HepG2 (cell line): ENCODE measurements at regions not wholly inside any gene's neighbourhood (a gene's known extent, or its start where the extent isn't known, plus 50 kb on each side); places are given as distances from the start of the nearest gene placed in this dataset.

Source experiments
- ATAC-seq: fragments of 200-7000 bp; cut with Tn5 transposase; 3 replicates; pipeline ENCODE4 v1.9.1; 2020; ENCODE audit warnings: mild to moderate bottlenecking, moderate library complexity
- BruUV-seq: library from RNA; stranded (reverse); fragments of 400-500 nt; replicated peaks from 2 replicates; lab custom pipeline; 2021; lab: Mats Ljungman, UMichigan
- CTCF ChIA-PET: fragments of 300-600 bp; formaldehyde crosslinking; extraction: SDS; loops from one replicate; lab custom pipeline; 2021; ENCODE audit warnings: low total read pairs, inconsistent platforms, low intra/inter-chr PET ratio; lab: Yijun Ruan, JAX
- POLR2A ChIA-PET: fragments of 350-600 bp; sonication (Branson Sonifier 250); formaldehyde crosslinking; loops from one replicate; lab custom pipeline; 2020; ENCODE audit warnings: antibody characterized with exemption, inconsistent platforms; lab: Yijun Ruan, JAX
- DNase-seq: peaks from one replicate; pipeline ENCODE4 v3.0.0-alpha.2; 2015; ENCODE audit warnings: low spot score
- FAIRE-seq: peaks from 3 replicates; lab custom pipeline; 2011; peaks lifted over from hg19 to GRCh38; lab: Jason Lieb, UNC
- H2AFZ ChIP-seq: one replicate; pipeline ENCODE4 v1.6.1; 2011; ENCODE audit warnings: low read length, inconsistent platforms
- H3K27ac ChIP-seq: fragments of 300-600 bp; 3 replicates; pipeline ENCODE4 v1.8.0; 2011; ENCODE audit warnings: mixed run types, mild to moderate bottlenecking, mixed read lengths, low read length, inconsistent platforms; ENCODE audit not compliant: insufficient read depth; ENCODE audit errors: extremely low read length
- H3K27me3 ChIP-seq, 2 experiments: fragments of 200-600 bp in 1 of 2; 2 replicates in 1 of 2; 3 replicates in 1 of 2; pipeline versions ENCODE4 v1.6.0 to v1.8.0; 2011; ENCODE audit warnings: low read length in 2 of 2, mild to moderate bottlenecking in 2 of 2, moderate library complexity in 2 of 2, inconsistent platforms in 1 of 2; ENCODE audit not compliant: insufficient read depth in 2 of 2, control insufficient read depth in 1 of 2
- H3K36me3 ChIP-seq, 2 experiments: fragments of 200-600 bp in 1 of 2; replicated peaks in 1 of 2; 2 replicates in 1 of 2; 3 replicates in 1 of 2; pipeline versions ENCODE4 v1.5.1 to v1.8.0; 2011; ENCODE audit warnings: low read length in 2 of 2, inconsistent platforms in 1 of 2; ENCODE audit not compliant: insufficient read depth in 2 of 2, control insufficient read depth in 1 of 2
- H3K4me1 ChIP-seq: 2 replicates; pipeline ENCODE4 v1.5.1; 2012; ENCODE audit warnings: low read length, inconsistent platforms; ENCODE audit not compliant: insufficient read depth
- H3K4me2 ChIP-seq: 2 replicates; pipeline ENCODE4 v1.6.0; 2011; ENCODE audit warnings: low read depth, low read length, inconsistent platforms
- H3K4me3 ChIP-seq, 3 experiments: fragments of 200-600 bp in 1 of 3; sonication (generic), shearing (Covaris generic) in 1 of 3; replicated peaks in 1 of 3; 2 replicates each; pipeline ENCODE4 v1.5.1; 2011 to 2016; ENCODE audit warnings: low read length in 3 of 3, inconsistent platforms in 2 of 3, low read depth in 2 of 3, mild to moderate bottlenecking in 2 of 3, control low read depth in 1 of 3, mixed read lengths in 1 of 3; ENCODE audit not compliant: insufficient read depth in 1 of 3
- H3K79me2 ChIP-seq: one replicate; pipeline ENCODE4 v1.6.1; 2011; ENCODE audit warnings: low read length, inconsistent platforms; ENCODE audit not compliant: insufficient read depth
- H3K9ac ChIP-seq: 2 replicates; pipeline ENCODE4 v1.6.0; 2011; ENCODE audit warnings: mild to moderate bottlenecking, low read depth, low read length, inconsistent platforms; ENCODE audit not compliant: insufficient read depth
- H3K9me3 ChIP-seq: 2 replicates; pipeline ENCODE4 v1.5.1; 2012; ENCODE audit warnings: mild to moderate bottlenecking, low read length
- H4K20me1 ChIP-seq: 2 replicates; pipeline ENCODE4 v1.6.0; 2011; ENCODE audit warnings: inconsistent platforms, mild to moderate bottlenecking, low read length, moderate library complexity; ENCODE audit not compliant: insufficient read depth
- BHLHE40 ChIP-seq: IDR thresholded peaks from 2 replicates; pipeline ENCODE4 v1.6.1; 2011; ENCODE audit warnings: low read length, improper control_type of control experiment
- CEBPZ ChIP-seq: IDR thresholded peaks from 2 replicates; pipeline ENCODE4 v1.6.1; 2012; ENCODE audit warnings: low read length, improper control_type of control experiment
- CREBL2 ChIP-seq: sonication (generic); formaldehyde crosslinking; IDR thresholded peaks from 2 replicates; pipeline ENCODE4 v1.8.1; 2023; ENCODE audit warnings: missing genetic modification reagents, mild to moderate bottlenecking, borderline replicate concordance
- FOXK2 ChIP-seq: fragments of 450-650 bp; IDR thresholded peaks from 2 replicates; pipeline ENCODE4 v1.6.1; 2016
- JUNB ChIP-seq: sonication (generic); formaldehyde crosslinking; IDR thresholded peaks from 2 replicates; pipeline ENCODE4 v1.8.0; 2022; ENCODE audit warnings: missing genetic modification reagents, mild to moderate bottlenecking, borderline replicate concordance
- PHF21A ChIP-seq: sonication (generic); formaldehyde crosslinking; IDR thresholded peaks from 2 replicates; pipeline ENCODE4 v1.5.0; 2020; ENCODE audit warnings: mild to moderate bottlenecking, missing genetic modification reagents
- RFX1 ChIP-seq: fragments of 450-650 bp; IDR thresholded peaks from 2 replicates; pipeline ENCODE4 v1.6.1; 2017
- SALL1 ChIP-seq: sonication (generic); formaldehyde crosslinking; IDR thresholded peaks from 2 replicates; pipeline ENCODE4 v1.8.0; 2022; ENCODE audit warnings: mild to moderate bottlenecking, missing genetic modification reagents
- SIN3A ChIP-seq: IDR thresholded peaks from 2 replicates; pipeline ENCODE4 v1.6.1; 2011; ENCODE audit warnings: low read depth, mild to moderate bottlenecking, control low read depth, low read length, borderline replicate concordance
- SNAPC2 ChIP-seq: sonication (generic); formaldehyde crosslinking; IDR thresholded peaks from 2 replicates; pipeline ENCODE4 v1.8.1; 2022; ENCODE audit warnings: mild to moderate bottlenecking, missing genetic modification reagents
- SNAPC5 ChIP-seq: sonication (generic); formaldehyde crosslinking; IDR thresholded peaks from 2 replicates; pipeline ENCODE4 v1.8.1; 2023; ENCODE audit warnings: mild to moderate bottlenecking, missing genetic modification reagents, borderline replicate concordance
- ZBTB26 ChIP-seq: IDR thresholded peaks from 2 replicates; pipeline ENCODE4 v1.6.1; 2016; ENCODE audit warnings: missing compliant biosample characterization, missing genetic modification reagents, borderline replicate concordance
- ZBTB33 ChIP-seq: sonication (generic); formaldehyde crosslinking; IDR thresholded peaks from 2 replicates; pipeline ENCODE4 v1.4.0; 2020; ENCODE audit warnings: missing genetic modification reagents
- ZNF431 ChIP-seq: sonication (generic); formaldehyde crosslinking; IDR thresholded peaks from 2 replicates; pipeline ENCODE4 v1.9.0; 2022; ENCODE audit warnings: missing genetic modification reagents, low read depth, mild to moderate bottlenecking, borderline replicate concordance
- ZNF562 ChIP-seq: sonication (generic); formaldehyde crosslinking; IDR thresholded peaks from 2 replicates; pipeline ENCODE4 v1.8.0; 2022; ENCODE audit warnings: missing genetic modification reagents, borderline replicate concordance
- WGBS: methylation state at CpG from one replicate; pipeline ENCODE4 v1.1.6; 2017; ENCODE audit warnings: low lambda C conversion rate; 5-methylcytosine and 5-hydroxymethylcytosine counted together
- in situ Hi-C: cut with HindIII; loops from 2 replicates; pipeline ENCODE4 v1.10.0; 2017; ENCODE audit warnings: low pct_unique_long_range_greater_than_20kb; ENCODE audit not compliant: extremely low pct_ligation_motif_present
- intact Hi-C: fragments of 100-400 bp; cut with micrococcal nuclease; formaldehyde crosslinking; loops from one replicate; pipeline ENCODE4 v1.10.0; 2022; ENCODE audit not compliant: unreplicated experiment

GRCh38 chr7:42453931-42454361, 216.9 kb upstream of the GLI3 start:
- FAIRE-seq (no peak), ATAC-seq (no peak), DNase-seq (no peak)
- Histone ChIP-seq H3K9me3 (peaks cover 7% of the 10 kb centered on the region; the same call in 1 of the 2 replicates), H3K79me2 (no peaks in the 10 kb centered on the region), H3K4me1 (no peaks in the 10 kb centered on the region), H2AFZ (no peak overlapping the region), H4K20me1 (no peaks in the 10 kb centered on the region), H3K36me3 (no peaks in the 10 kb centered on the region), H3K27ac (no peak overlapping the region), H3K4me3 (no peak overlapping the region), H3K27me3 (no peaks in the 10 kb centered on the region; a peak in 2 of 5 replicates), H3K9ac (no peak overlapping the region), H3K4me2 (no peak overlapping the region)
- ChIA-PET CTCF (no interaction called here), POLR2A (no interaction called here)
- in situ Hi-C loops, result no loop called here
- BruUV-seq, result no TSS peak
- WGBS, result 19% methylated on average over 9 of the region's 9 CpGs
- TF ChIP-seq SIN3A, result no peak
- TF ChIP-seq SNAPC5 (CRISPR knock-in tag), result no peak
- TF ChIP-seq PHF21A (CRISPR knock-in tag), result no peak
- TF ChIP-seq SALL1, result no peak
- no peak for TF ChIP-seq ZNF431
- TF ChIP-seq JUNB (CRISPR knock-in tag), result no peak
- no peak for TF ChIP-seq CREBL2
- TF ChIP-seq FOXK2, result no peak
- TF ChIP-seq ZBTB33 (CRISPR knock-in tag), result no peak
- no peak for TF ChIP-seq BHLHE40
- TF ChIP-seq RFX1, result no peak
- no peak for TF ChIP-seq ZNF562 (CRISPR knock-in tag)
- no peak for TF ChIP-seq CEBPZ
- no peak for TF ChIP-seq SNAPC2 (CRISPR knock-in tag)
- no peak for TF ChIP-seq ZBTB26
- intact Hi-C loops, result no loop called here
